Neuronal stem cell (in vitro differentiated cells): ENCODE measurements at regions not wholly inside any gene's neighbourhood (a gene's known extent, or its start where the extent isn't known, plus 50 kb on each side); places are given as distances from the start of the nearest gene placed in this dataset.

ENCODE experiments used
- DNase-seq: peaks from one replicate; pipeline ENCODE4 v3.0.0-alpha.2; 2013; ENCODE audit warnings: low spot score
- H2AFZ ChIP-seq: one replicate; pipeline ENCODE4 v1.6.1; 2013; ENCODE audit warnings: mild to moderate bottlenecking, low read length, inconsistent platforms
- H2AK5ac ChIP-seq: 2 replicates; pipeline ENCODE4 v1.6.1; 2013; ENCODE audit warnings: low read depth, mild to moderate bottlenecking, inconsistent platforms, low read length, moderate library complexity, mixed read lengths
- H2BK120ac ChIP-seq: 2 replicates; pipeline ENCODE4 v1.6.1; 2013; ENCODE audit warnings: low read depth, mild to moderate bottlenecking, inconsistent platforms, low read length, moderate library complexity, mixed read lengths
- H2BK12ac ChIP-seq: one replicate; pipeline ENCODE4 v1.6.1; 2013; ENCODE audit warnings: low read length, inconsistent platforms
- H2BK15ac ChIP-seq: 2 replicates; pipeline ENCODE4 v1.6.1; 2013; ENCODE audit warnings: mild to moderate bottlenecking, low read length, inconsistent platforms, mixed read lengths
- H2BK5ac ChIP-seq: one replicate; pipeline ENCODE4 v1.6.1; 2013; ENCODE audit warnings: inconsistent platforms, mild to moderate bottlenecking, low read length, moderate library complexity
- H3K14ac ChIP-seq: one replicate; pipeline ENCODE4 v1.6.1; 2013; ENCODE audit warnings: low read length, inconsistent platforms
- H3K18ac ChIP-seq: 2 replicates; pipeline ENCODE4 v1.6.1; 2013; ENCODE audit warnings: low read length, inconsistent platforms
- H3K23ac ChIP-seq: 2 replicates; pipeline ENCODE4 v1.6.1; 2013; ENCODE audit warnings: low read depth, mild to moderate bottlenecking, mixed read lengths, low read length, inconsistent platforms; ENCODE audit not compliant: poor library complexity
- H3K27ac ChIP-seq: replicated peaks from 3 replicates; pipeline ENCODE4 v1.5.1; 2013; ENCODE audit warnings: low read length, inconsistent platforms
- H3K27me3 ChIP-seq, 3 experiments: 2 replicates each; pipeline ENCODE4 v1.6.1; 2013; ENCODE audit warnings: low read length in 3 of 3, mild to moderate bottlenecking in 2 of 3, inconsistent platforms in 1 of 3, low read depth in 1 of 3, mixed read lengths in 1 of 3, moderate library complexity in 1 of 3; ENCODE audit not compliant: control insufficient read depth in 3 of 3, insufficient read depth in 3 of 3
- H3K36me3 ChIP-seq, 2 donors: replicated peaks in 1 of 2; 2 replicates each; pipeline ENCODE4 v1.6.1; 2013; ENCODE audit warnings: low read length in 2 of 2; ENCODE audit not compliant: control insufficient read depth in 2 of 2, insufficient read depth in 2 of 2
- H3K4ac ChIP-seq: 2 replicates; pipeline ENCODE4 v1.6.1; 2013; ENCODE audit warnings: inconsistent platforms, mild to moderate bottlenecking, low read length, moderate library complexity
- H3K4me1 ChIP-seq, 2 donors: 1 replicate in 1 of 2; 2 replicates in 1 of 2; pipeline ENCODE4 v1.6.1; 2013; ENCODE audit warnings: low read length in 2 of 2, low read depth in 1 of 2; ENCODE audit not compliant: control insufficient read depth in 2 of 2, insufficient read depth in 1 of 2
- H3K4me2 ChIP-seq: one replicate; pipeline ENCODE4 v1.6.1; 2013; ENCODE audit warnings: mild to moderate bottlenecking, low read length, inconsistent platforms; ENCODE audit not compliant: insufficient read depth, poor library complexity, severe bottlenecking
- H3K4me3 ChIP-seq, 2 donors: 2 replicates each; pipeline ENCODE4 v1.5.1; 2013; ENCODE audit warnings: low read length in 2 of 2, mild to moderate bottlenecking in 2 of 2, inconsistent platforms in 1 of 2, moderate library complexity in 1 of 2
- H3K79me1 ChIP-seq: one replicate; pipeline ENCODE4 v1.6.1; 2013; ENCODE audit warnings: low read depth, mild to moderate bottlenecking, inconsistent platforms, low read length, moderate library complexity
- H3K9ac ChIP-seq: one replicate; pipeline ENCODE4 v1.6.1; 2013; ENCODE audit warnings: mild to moderate bottlenecking, low read depth, low read length, inconsistent platforms; ENCODE audit not compliant: poor library complexity
- H3K9me3 ChIP-seq, 2 donors: replicated peaks in 1 of 2; 2 replicates each; pipeline versions ENCODE3 to v1.6.1; 2013; ENCODE audit warnings: low read length in 2 of 2, mild to moderate bottlenecking in 2 of 2, inconsistent platforms in 1 of 2, low read depth in 1 of 2, mixed read lengths in 1 of 2, moderate library complexity in 1 of 2; ENCODE audit not compliant: control insufficient read depth in 2 of 2, insufficient read depth in 1 of 2
- H4K8ac ChIP-seq: one replicate; pipeline ENCODE4 v1.6.1; 2013; ENCODE audit warnings: low read depth, mild to moderate bottlenecking, inconsistent platforms, low read length, moderate library complexity
- H4K91ac ChIP-seq: one replicate; pipeline ENCODE4 v1.6.1; 2013; ENCODE audit warnings: low read length, low read depth, mild to moderate bottlenecking, inconsistent platforms; ENCODE audit not compliant: poor library complexity
- WGBS, 2 donors: extraction: QIAGEN DNeasy Blood & Tissue Kit; methylation state at CpG; one replicate each; pipeline ENCODE4 v1.1.7; 2013; ENCODE audit warnings: missing lambda C conversion rate in 2 of 2, mixed read lengths in 1 of 2; ENCODE audit not compliant: insufficient read length in 2 of 2, insufficient replicate concordance in 1 of 2; ENCODE audit errors: extremely low coverage in 2 of 2; 5-methylcytosine and 5-hydroxymethylcytosine counted together

- peaks cover 0 to 4% of the 10 kb centered on the region in 2 donors for H3K9me3 ChIP-seq
- H3K23ac ChIP-seq = no peak overlapping the region
- no peak overlapping the region for H3K18ac ChIP-seq
- no peak overlapping the region for H3K9ac ChIP-seq
- H2AK5ac ChIP-seq = no peak overlapping the region
- no peak overlapping the region for H3K4me2 ChIP-seq
- H2BK15ac ChIP-seq = no peak overlapping the region
- no peak for DNase-seq
- H3K14ac ChIP-seq = no peak overlapping the region
- no peak overlapping the region for H2BK12ac ChIP-seq
- WGBS, 2 donors = no CpG with 5 or more reads among the region's 1 CpG
- no peaks in the 10 kb centered on the region for H3K4me1 ChIP-seq
- no peak overlapping the region for H3K4ac ChIP-seq
- H3K36me3 ChIP-seq = no peaks in the 10 kb centered on the region
- H4K8ac ChIP-seq = no peak overlapping the region
- no peak overlapping the region for H4K91ac ChIP-seq
- no peaks in the 10 kb centered on the region for H3K79me1 ChIP-seq
- no peak overlapping the region for H2BK5ac ChIP-seq
- H2AFZ ChIP-seq = no peak overlapping the region
- no peak overlapping the region for H3K4me3 ChIP-seq
- H3K27me3 ChIP-seq = no peaks in the 10 kb centered on the region
- H2BK120ac ChIP-seq = no peak overlapping the region
- H3K27ac ChIP-seq = no peak overlapping the region
Observed at GRCh38 chr5:97955450-97955849, 772.4 kb upstream of the RIOK2 start.

- Histone ChIP-seq H3K9me3 (no peaks in the 10 kb centered on the region), H2BK5ac (no peak overlapping the region), H3K27me3 (no peaks in the 10 kb centered on the region), H3K23ac (no peak overlapping the region), H3K18ac (no peak overlapping the region), H3K4me1 (no peaks in the 10 kb centered on the region), H4K8ac (no peak overlapping the region), H3K4ac (no peak overlapping the region), H3K36me3 (no peaks in the 10 kb centered on the region), H3K27ac (no peak overlapping the region), H2AFZ (no peak overlapping the region), H2BK15ac (no peak overlapping the region), H4K91ac (no peak overlapping the region), H3K4me2 (no peak overlapping the region), H2AK5ac (no peak overlapping the region), H2BK12ac (no peak overlapping the region), H2BK120ac (no peak overlapping the region), H3K14ac (no peak overlapping the region), H3K9ac (no peak overlapping the region), H3K4me3 (no peak overlapping the region), H3K79me1 (no peaks in the 10 kb centered on the region)
- DNase-seq = no peak
- WGBS, 2 donors = no CpG with 5 or more reads among the region's 3 CpGs
Observed at GRCh38 chr5:97967292-97967691, 784.2 kb upstream of the RIOK2 start.

GRCh38 chr5:97968346-97968745 lies 785.3 kb upstream of the RIOK2 start:
- H4K91ac ChIP-seq = no peak overlapping the region
- H2BK15ac ChIP-seq = no peak overlapping the region
- no peaks in the 10 kb centered on the region for H3K36me3 ChIP-seq
- H3K9ac ChIP-seq = no peak overlapping the region
- H2AFZ ChIP-seq = no peak overlapping the region
- no peak for DNase-seq
- no CpG with 5 or more reads among the region's 2 CpGs for WGBS, 2 donors
- H3K27me3 ChIP-seq = no peaks in the 10 kb centered on the region
- no peak overlapping the region for H3K14ac ChIP-seq
- H2AK5ac ChIP-seq = no peak overlapping the region
- no peak overlapping the region for H2BK12ac ChIP-seq
- no peak overlapping the region for H3K4me3 ChIP-seq
- H3K27ac ChIP-seq = no peak overlapping the region
- no peak overlapping the region for H4K8ac ChIP-seq
- H3K23ac ChIP-seq = no peak overlapping the region
- H3K18ac ChIP-seq = no peak overlapping the region
- no peak overlapping the region for H3K4me2 ChIP-seq
- H2BK120ac ChIP-seq = no peak overlapping the region
- H3K4me1 ChIP-seq = no peaks in the 10 kb centered on the region
- H3K9me3 ChIP-seq = no peaks in the 10 kb centered on the region
- H3K4ac ChIP-seq = no peak overlapping the region
- no peak overlapping the region for H2BK5ac ChIP-seq
- no peaks in the 10 kb centered on the region for H3K79me1 ChIP-seq

- H2AK5ac ChIP-seq = no peak overlapping the region
- no peak overlapping the region for H3K4me3 ChIP-seq
- H2BK15ac ChIP-seq = no peak overlapping the region
- no peak overlapping the region for H3K14ac ChIP-seq
- H3K18ac ChIP-seq = no peak overlapping the region
- H3K79me1 ChIP-seq = no peaks in the 10 kb centered on the region
- WGBS, 2 donors = no CpG with 5 or more reads among the region's 3 CpGs
- no peak overlapping the region for H3K9ac ChIP-seq
- no peak overlapping the region for H3K27ac ChIP-seq
- no peak overlapping the region for H2BK120ac ChIP-seq
- no peak overlapping the region for H3K4ac ChIP-seq
- no peaks in the 10 kb centered on the region for H3K4me1 ChIP-seq
- no peak overlapping the region for H4K91ac ChIP-seq
- no peak overlapping the region for H2BK5ac ChIP-seq
- peak overlapping the region; percentile 70 for H2AFZ ChIP-seq
- H3K36me3 ChIP-seq = no peaks in the 10 kb centered on the region
- H4K8ac ChIP-seq = no peak overlapping the region
- no peak overlapping the region for H3K4me2 ChIP-seq
- no peak overlapping the region for H3K23ac ChIP-seq
- no peaks in the 10 kb centered on the region for H3K9me3 ChIP-seq
- DNase-seq = no peak
- H3K27me3 ChIP-seq = no peaks in the 10 kb centered on the region
- H2BK12ac ChIP-seq = no peak overlapping the region
Observed at GRCh38 chr5:97979740-97980139, 793.7 kb upstream of the RGMB start.
